ENCODE measurements at regions not wholly inside any gene's neighbourhood (a gene's known extent, or its start where the extent isn't known, plus 50 kb on each side); places are given as distances from the start of the nearest gene placed in this dataset.

DNA sequence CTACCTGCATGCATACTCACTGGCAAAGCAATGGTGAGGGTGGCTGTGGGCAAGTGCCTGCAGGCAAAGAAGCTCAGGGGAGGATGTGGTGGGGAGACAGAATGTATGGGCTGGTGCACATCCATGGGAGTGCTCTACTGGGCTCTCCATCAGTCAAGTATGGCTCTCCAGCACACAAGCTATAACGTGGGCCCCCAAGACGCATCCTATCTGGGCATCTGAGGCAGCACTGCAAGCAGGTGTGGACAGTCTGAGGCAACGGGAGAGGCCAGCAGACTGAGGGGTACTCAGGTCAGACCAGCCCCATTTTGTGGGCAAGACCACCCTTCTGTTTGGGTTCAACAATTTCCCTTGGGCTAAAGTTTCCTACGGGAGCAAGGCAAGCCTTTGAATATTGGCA is 1227.8 kb downstream of the FAM133A start:
- TF ChIP-seq, protein P1, sequence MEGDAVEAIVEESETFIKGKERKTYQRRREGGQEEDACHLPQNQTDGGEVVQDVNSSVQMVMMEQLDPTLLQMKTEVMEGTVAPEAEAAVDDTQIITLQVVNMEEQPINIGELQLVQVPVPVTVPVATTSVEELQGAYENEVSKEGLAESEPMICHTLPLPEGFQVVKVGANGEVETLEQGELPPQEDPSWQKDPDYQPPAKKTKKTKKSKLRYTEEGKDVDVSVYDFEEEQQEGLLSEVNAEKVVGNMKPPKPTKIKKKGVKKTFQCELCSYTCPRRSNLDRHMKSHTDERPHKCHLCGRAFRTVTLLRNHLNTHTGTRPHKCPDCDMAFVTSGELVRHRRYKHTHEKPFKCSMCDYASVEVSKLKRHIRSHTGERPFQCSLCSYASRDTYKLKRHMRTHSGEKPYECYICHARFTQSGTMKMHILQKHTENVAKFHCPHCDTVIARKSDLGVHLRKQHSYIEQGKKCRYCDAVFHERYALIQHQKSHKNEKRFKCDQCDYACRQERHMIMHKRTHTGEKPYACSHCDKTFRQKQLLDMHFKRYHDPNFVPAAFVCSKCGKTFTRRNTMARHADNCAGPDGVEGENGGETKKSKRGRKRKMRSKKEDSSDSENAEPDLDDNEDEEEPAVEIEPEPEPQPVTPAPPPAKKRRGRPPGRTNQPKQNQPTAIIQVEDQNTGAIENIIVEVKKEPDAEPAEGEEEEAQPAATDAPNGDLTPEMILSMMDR (conservative IDR thresholded peaks at IDR 0.05 in 1 of 2, IDR thresholded peaks at IDR 0.05 in 1 of 2; ENCODE audit: extremely low read depth in 1 of 2, insufficient read depth in 1 of 2, low read depth in 1 of 2, low read length in 2 of 2): no peak
- no peak for TF ChIP-seq EZH2 (IDR thresholded peaks at IDR 0.05; ENCODE audit: borderline replicate concordance, low read length)
